SW 1271 (cell line): ENCODE measurements at regions not wholly inside any gene's neighbourhood (a gene's known extent, or its start where the extent isn't known, plus 50 kb on each side); places are given as distances from the start of the nearest gene placed in this dataset.
A peak's percentile ranks its signal among the peaks of the same experiment; 100 is the strongest.

ENCODE experiments used
- DNase-seq, 2 experiments: peaks; one replicate each; lab custom pipeline; 2025; lab: John Stamatoyannopoulos, UW

- DNase-seq: no peak
These were observed 201.1 kb upstream of the CHD1 start for GRCh38 chr5:99129768-99130501.

GRCh38 chr5:99122976-99123375 lies 194.2 kb upstream of the CHD1 start:
- DNase-seq: no peak

DNA sequence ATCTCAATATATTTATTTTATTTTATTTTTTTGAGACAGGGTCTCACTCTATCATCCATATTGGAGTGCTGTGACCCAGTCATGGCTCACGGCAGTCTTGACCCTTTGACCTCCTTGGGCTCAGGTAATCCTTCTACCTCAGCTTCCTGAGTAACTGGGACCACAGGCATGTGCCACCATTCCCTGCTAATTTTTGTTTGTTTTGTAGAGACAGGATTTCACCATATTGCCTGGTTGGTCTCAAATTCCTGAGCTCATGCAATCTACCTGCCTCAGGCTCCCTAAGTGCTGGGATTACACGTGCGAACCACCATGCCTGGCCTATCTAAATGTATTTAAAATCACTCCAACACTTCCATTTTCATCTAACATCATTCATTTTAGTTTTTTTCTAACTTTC lies 190.5 kb upstream of the CHD1 start:
- no peak for DNase-seq

GRCh38 chr5:99116526-99116925 lies 187.7 kb upstream of the CHD1 start:
- DNase-seq: no peak

DNA sequence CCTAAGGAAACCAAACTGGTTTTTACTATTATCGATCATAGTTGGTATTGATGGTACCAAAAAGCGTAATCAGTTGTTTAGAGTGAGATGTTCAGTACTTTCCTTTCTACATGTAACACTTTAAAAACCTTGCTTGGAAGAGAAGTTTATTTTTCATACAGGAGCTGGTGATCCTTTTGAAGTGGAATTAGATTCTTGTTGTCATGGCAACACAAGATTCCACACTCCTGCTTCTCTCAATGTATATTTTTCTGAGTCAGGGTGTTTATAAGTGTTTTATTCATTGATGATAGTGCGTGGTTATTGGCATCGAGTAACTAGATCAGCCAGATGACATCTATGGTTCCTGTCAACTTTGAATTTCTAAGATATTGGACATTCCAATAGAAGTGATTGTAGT lies 181.1 kb upstream of the CHD1 start:
- no peak for DNase-seq

DNA sequence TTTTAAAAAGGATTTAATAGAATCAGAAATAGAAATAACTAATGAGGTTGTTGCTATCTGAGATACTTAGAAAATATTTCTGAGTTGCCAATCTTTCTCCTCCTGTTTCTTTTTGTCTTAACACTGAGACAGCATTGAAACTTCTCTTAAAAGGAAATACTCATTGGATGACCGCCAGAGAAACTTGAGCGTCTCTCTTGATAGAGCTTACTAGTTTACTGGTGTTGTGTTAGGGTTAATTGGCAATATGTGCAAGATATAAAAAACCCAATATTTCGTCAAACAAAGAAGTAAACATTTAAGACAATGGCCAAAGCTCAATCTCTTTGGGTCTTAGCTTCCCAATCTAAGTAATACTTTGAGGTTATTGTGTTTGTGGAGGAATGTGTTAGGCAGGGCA lies 176.4 kb upstream of the CHD1 start:
- no peak for DNase-seq

GRCh38 chr5:99104538-99105132 lies 175.8 kb upstream of the CHD1 start:
- peak in 1 of 2 experiments; percentile 54 for DNase-seq

DNA sequence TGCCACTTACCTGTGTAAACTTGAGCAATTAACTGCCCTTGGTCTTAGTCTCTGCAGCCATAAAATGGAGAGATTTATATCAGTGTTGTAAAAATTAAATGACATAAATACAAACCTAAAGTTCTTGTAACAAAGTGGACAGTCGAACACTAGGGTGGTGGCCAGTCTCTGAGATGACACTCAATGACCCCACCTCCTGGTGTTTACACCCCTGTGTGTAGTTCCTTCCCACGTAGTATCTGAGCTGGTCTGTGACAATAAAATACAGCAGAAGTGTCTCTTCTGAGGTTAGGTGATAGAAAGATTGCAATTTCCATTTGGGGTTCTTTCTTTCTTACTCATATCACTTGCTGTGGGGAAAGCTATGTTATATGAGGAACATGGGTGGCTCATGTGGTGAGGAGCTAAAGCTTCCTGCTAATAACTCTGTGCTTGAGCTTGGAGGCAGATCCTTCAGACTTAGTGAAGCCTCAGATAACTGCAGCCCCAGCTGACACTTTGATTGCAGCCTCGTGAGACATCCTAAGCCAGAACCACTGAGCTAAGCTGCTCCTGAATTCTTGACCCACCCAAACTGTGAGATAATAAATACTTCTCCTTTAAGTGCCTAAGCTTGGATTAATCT lies 173.4 kb upstream of the CHD1 start:
- DNase-seq: no peak

DNA sequence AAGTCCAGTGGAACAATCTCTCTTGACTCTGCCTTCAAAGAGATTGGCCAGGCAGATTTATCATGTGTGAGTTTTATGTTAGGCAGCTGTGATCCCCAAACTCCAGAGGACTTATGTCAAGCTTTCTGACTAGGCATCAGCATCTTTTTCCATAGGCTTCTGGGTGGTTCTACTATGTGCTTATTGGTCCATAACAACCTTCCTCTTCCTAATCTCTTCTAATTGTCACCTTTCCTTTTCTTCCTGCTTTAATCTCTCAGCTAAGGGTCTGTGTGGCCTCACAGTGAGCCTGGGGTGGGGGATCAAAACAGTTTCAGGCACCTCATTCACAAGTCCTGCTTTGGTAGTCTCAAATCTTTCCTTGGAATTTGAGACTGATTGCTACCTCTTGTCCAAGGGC lies 170.9 kb upstream of the CHD1 start:
- DNase-seq: no peak

DNA sequence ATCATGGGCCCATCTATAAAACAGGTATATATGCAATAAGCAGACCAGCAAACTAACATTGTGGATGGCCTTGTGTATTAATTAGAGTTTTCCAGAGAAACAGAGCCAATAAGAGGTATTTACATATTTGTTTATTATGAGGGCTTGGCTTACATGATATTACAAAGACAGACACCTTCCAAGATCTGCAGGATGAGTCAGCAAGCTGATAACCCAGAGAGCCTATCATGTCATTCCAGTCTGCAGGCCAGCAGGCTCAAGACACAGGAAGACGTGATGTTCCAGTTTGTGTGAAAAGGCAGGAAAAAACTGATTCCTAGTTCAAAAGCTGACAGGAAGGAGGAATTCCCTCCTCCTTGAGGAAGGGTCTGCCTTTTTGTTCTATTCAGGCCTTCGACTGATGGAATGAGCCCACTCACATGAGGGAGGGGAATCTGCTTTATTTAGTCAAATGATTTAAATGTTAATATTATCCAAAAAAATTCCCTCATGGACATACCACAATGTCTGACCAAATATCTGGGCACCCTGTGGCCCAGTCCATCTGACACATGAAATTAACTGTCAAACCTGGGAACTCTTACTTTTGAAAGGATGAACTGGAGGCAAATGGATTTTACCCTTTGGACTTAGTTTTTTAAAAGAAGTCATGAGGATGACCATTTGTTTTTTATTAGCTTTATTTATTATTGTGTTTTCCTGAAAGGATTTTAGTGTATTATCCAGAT lies 161.2 kb upstream of the CHD1 start:
- DNase-seq: no peak

- DNase-seq: no peak
These were observed 159.5 kb upstream of the CHD1 start for GRCh38 chr5:99088309-99088708.

DNA sequence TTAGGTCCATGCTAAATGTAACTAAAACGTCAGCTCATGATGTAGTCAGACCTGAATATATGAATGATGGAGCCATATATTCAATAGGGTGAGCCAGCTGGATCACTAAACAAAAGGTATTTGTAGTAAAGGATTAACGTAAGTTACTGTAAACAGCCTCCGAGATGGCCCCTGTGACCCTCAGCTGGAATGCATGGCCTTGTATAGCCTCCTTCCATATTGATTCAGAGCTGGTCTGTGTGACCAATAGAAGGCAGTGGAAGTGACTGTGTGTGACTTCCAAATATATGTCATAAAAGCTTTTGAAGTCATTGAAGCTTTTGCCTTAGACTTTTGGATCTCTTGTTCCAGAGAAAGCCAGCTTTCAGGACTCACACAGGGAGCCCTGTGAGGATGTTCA lies 154.4 kb upstream of the CHD1 start:
- DNase-seq: no peak

- no peak for DNase-seq
These were observed 152.9 kb upstream of the CHD1 start for GRCh38 chr5:99081711-99082110.

DNA sequence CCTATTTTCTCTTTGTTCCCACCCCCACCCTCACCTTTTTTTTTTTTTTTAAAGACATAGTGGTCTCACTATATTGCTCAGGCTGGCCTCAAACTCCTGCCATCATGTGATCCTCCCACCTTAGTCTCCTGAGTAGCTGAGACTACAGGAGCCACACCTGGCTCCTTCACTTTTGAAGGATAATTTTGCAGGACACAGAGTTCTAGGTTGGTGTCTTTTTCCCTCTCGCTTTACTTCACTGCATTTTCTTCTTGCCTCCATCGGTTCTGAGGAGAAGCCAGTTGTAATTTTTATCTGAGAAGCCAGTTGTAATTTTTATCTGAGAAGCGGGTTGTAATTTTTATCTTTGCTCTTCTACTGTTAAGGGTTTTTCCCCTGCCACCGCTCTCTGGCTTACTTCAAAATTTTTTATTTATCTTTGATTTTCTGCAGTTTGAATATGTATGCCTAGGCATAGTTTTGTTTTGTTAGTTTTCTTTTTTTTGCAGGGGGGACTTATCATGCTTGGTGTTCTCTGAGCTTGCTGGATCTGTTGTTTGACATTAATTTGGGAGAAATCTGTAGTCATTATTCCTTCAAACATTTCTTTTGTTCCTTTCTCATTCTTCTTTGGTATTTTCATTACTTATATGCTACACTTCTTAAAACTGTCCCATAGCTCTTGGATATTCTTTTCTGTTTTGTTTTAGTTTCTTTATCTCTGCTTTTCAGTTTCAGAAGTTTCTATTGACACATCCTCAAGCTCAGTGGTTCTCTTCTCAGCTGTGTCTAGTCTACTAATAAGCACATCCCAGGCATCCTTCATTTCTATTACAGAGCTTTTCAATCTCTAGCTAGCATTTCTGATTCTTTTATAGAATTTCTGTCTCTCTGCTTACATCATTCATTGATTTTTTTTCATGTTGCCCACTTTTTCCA lies 148.2 kb upstream of the CHD1 start:
- DNase-seq: no peak

DNA sequence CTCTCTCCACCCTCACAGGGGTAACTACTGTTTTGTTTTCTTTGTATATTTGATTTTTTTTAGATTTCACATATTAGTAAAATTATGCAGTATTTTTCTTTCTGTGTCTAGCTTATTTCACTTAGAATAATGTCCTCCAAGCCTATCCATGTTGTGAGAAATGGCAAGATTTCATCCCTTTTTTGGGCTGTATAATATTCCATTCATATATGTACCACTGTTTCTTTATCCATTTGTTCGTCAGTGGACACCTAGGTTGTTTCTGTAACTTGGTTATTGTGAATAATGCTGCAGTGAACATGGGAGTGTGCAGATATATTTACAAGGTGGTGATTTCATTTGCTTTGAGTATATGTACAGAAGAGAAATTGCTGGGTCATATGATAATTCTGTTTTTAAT lies 144.0 kb upstream of the CHD1 start:
- DNase-seq: no peak

- DNase-seq: no peak
These were observed 142.0 kb upstream of the CHD1 start for GRCh38 chr5:99070822-99071221.

- no peak for DNase-seq
These were observed 141.6 kb upstream of the CHD1 start for GRCh38 chr5:99070362-99070761.

DNA sequence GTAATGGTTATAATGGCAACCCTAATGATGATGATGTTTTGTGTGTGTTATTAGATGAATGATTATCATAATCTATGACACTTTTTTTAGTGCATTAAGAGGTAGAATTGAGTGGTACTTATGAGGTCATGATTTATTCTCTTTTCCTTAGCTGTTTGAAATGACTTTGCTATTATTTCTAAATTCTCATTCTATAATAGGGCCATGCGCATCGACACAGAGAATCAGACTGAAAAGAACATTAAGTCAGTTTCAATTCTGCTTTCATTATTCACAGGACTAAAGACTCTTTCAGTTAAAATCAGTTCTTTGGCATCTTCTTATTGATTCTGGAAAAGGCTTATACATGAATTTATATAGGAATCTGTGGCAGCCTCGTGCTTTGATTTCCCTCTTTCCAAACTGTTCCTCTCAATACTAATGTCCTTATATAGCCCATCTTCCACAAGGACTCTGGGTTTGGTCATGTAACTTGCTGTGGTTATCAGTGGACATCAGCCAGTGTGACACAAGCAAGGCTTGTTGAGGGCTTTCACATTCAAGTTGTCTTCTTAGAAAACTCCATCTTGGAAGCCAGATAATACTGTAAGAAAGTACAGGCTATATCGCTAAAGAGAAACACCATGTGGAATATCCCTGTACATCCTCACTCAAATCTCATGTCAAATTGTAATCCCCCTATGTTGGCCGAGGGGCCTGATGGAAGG lies 140.3 kb upstream of the CHD1 start:
- no peak for DNase-seq

GRCh38 chr5:99063737-99064136 lies 134.9 kb upstream of the CHD1 start:
- no peak for DNase-seq

GRCh38 chr5:99061711-99062110 lies 132.9 kb upstream of the CHD1 start:
- no peak for DNase-seq

GRCh38 chr5:99061299-99061698 lies 132.5 kb upstream of the CHD1 start:
- no peak for DNase-seq
